ENCODE measurements at regions not wholly inside any gene's neighbourhood (a gene's known extent, or its start where the extent isn't known, plus 50 kb on each side); places are given as distances from the start of the nearest gene placed in this dataset.
"Not testable (repeated sequence)": the region's sequence is repeated elsewhere in the genome, so short reads cannot be mapped to it uniquely, and the experiment has no call there.

GRCh38 chr14:30069536-30069935 is 141.9 kb upstream of the PRKD1 start:
- no peak overlapping the region for H3K27ac Mint-ChIP-seq
- DNase-seq (ENCODE audit: low spot score in 2 of 2, unreplicated experiment in 2 of 2), result no peak
- H3K4me3 Mint-ChIP-seq, result no peak overlapping the region
- no peaks in the 10 kb centered on the region for H3K36me3 Mint-ChIP-seq
- TF ChIP-seq CTCF (IDR thresholded peaks at IDR 0.05; ENCODE audit: unreplicated experiment), result no peak
- no peaks in the 10 kb centered on the region for H3K4me1 Mint-ChIP-seq
- peaks cover 45% of the 10 kb centered on the region for H3K9me3 Mint-ChIP-seq
- peaks cover 2% of the 10 kb centered on the region for H3K27me3 Mint-ChIP-seq (ENCODE audit: low read depth)

GRCh38 chr14:30072454-30072853 is 144.8 kb upstream of the PRKD1 start:
- H3K4me3 Mint-ChIP-seq; H3K27me3 Mint-ChIP-seq (ENCODE audit: low read depth); H3K36me3 Mint-ChIP-seq; DNase-seq (ENCODE audit: low spot score in 2 of 2, unreplicated experiment in 2 of 2); H3K27ac Mint-ChIP-seq; H3K4me1 Mint-ChIP-seq: not testable (repeated sequence)
- peaks cover 41% of the 10 kb centered on the region for H3K9me3 Mint-ChIP-seq

- no peaks in the 10 kb centered on the region for H3K27me3 Mint-ChIP-seq (ENCODE audit: low read depth)
- TF ChIP-seq CTCF (IDR thresholded peaks at IDR 0.05; ENCODE audit: unreplicated experiment), result no peak
- peaks cover 27% of the 10 kb centered on the region for H3K9me3 Mint-ChIP-seq
- H3K27ac Mint-ChIP-seq, result no peak overlapping the region
- no peak overlapping the region for H3K4me3 Mint-ChIP-seq
- no peaks in the 10 kb centered on the region for H3K4me1 Mint-ChIP-seq
- H3K36me3 Mint-ChIP-seq, result no peaks in the 10 kb centered on the region
- DNase-seq (ENCODE audit: low spot score in 2 of 2, unreplicated experiment in 2 of 2), result no peak
These were observed 150.3 kb upstream of the PRKD1 start for GRCh38 chr14:30077946-30078345.

- H3K36me3 Mint-ChIP-seq, result no peaks in the 10 kb centered on the region
- no peaks in the 10 kb centered on the region for H3K27me3 Mint-ChIP-seq (ENCODE audit: low read depth)
- H3K9me3 Mint-ChIP-seq, result peaks cover 17% of the 10 kb centered on the region
- no peaks in the 10 kb centered on the region for H3K4me1 Mint-ChIP-seq
- no peak for TF ChIP-seq CTCF (IDR thresholded peaks at IDR 0.05; ENCODE audit: unreplicated experiment)
- H3K4me3 Mint-ChIP-seq, result no peak overlapping the region
- H3K27ac Mint-ChIP-seq, result no peak overlapping the region
- no peak for DNase-seq (ENCODE audit: low spot score in 2 of 2, unreplicated experiment in 2 of 2)
These were observed 151.3 kb upstream of the PRKD1 start for GRCh38 chr14:30078811-30079402.

- no peaks in the 10 kb centered on the region for H3K36me3 Mint-ChIP-seq
- TF ChIP-seq CTCF (IDR thresholded peaks at IDR 0.05; ENCODE audit: unreplicated experiment), result no peak
These were observed 154.8 kb upstream of the PRKD1 start for GRCh38 chr14:30082486-30082885.

GRCh38 chr14:30084811-30085210 is 157.2 kb upstream of the PRKD1 start:
- Mint-ChIP-seq H3K36me3 (no peaks in the 10 kb centered on the region), H3K27ac (no peak overlapping the region)

More at GRCh38 chr14:30082486-30082885, 154.8 kb upstream of the PRKD1 start:
- H3K27me3 Mint-ChIP-seq (ENCODE audit: low read depth), result no peaks in the 10 kb centered on the region
- H3K9me3 Mint-ChIP-seq, result peaks cover 7% of the 10 kb centered on the region
- DNase-seq (ENCODE audit: low spot score in 2 of 2, unreplicated experiment in 2 of 2), result no peak
- no peak overlapping the region for H3K27ac Mint-ChIP-seq
- H3K4me1 Mint-ChIP-seq, result no peaks in the 10 kb centered on the region
- H3K4me3 Mint-ChIP-seq, result no peak overlapping the region

More at GRCh38 chr14:30084811-30085210, 157.2 kb upstream of the PRKD1 start:
- no peaks in the 10 kb centered on the region for H3K4me1 Mint-ChIP-seq
- no peak for DNase-seq (ENCODE audit: low spot score in 2 of 2, unreplicated experiment in 2 of 2)
- peaks cover 28% of the 10 kb centered on the region for H3K9me3 Mint-ChIP-seq
- no peak overlapping the region for H3K4me3 Mint-ChIP-seq
- no peaks in the 10 kb centered on the region for H3K27me3 Mint-ChIP-seq (ENCODE audit: low read depth)
- TF ChIP-seq CTCF (IDR thresholded peaks at IDR 0.05; ENCODE audit: unreplicated experiment), result no peak
